HG03025 (cell line): ENCODE measurements at regions not wholly inside any gene's neighbourhood (a gene's known extent, or its start where the extent isn't known, plus 50 kb on each side); places are given as distances from the start of the nearest gene placed in this dataset.
"Not testable (repeated sequence)": the region's sequence is repeated elsewhere in the genome, so short reads cannot be mapped to it uniquely, and the experiment has no call there.

ENCODE experiments used
- ATAC-seq: cut with Tn5 transposase; IDR thresholded peaks from one replicate; pipeline ENCODE4 v1.9.1; 2021; ENCODE audit warnings: mild to moderate bottlenecking, moderate library complexity; ENCODE audit not compliant: unreplicated experiment, low FRiP score

- ATAC-seq, result no peak
Measured at GRCh38 chr13:64083396-64083795, 2667.7 kb upstream of the PCDH20 start.

GRCh38 chr13:64078480-64078936, 2662.9 kb upstream of the PCDH20 start:
- no peak for ATAC-seq

GRCh38 chr13:64078025-64078424, 2662.4 kb upstream of the PCDH20 start:
- no peak for ATAC-seq

GRCh38 chr13:64077132-64077835, 2661.6 kb upstream of the PCDH20 start:
- ATAC-seq, result not testable (repeated sequence)

GRCh38 chr13:64075543-64076271, 2660.1 kb upstream of the PCDH20 start:
- no peak for ATAC-seq

- ATAC-seq, result no peak
Measured at GRCh38 chr13:64074971-64075474, 2659.4 kb upstream of the PCDH20 start.

GRCh38 chr13:64073203-64073602, 2657.6 kb upstream of the PCDH20 start:
- ATAC-seq, result no peak

GRCh38 chr13:64071352-64071751, 2655.7 kb upstream of the PCDH20 start:
- ATAC-seq, result no peak

GRCh38 chr13:64069892-64070291, 2654.2 kb upstream of the PCDH20 start:
- no peak for ATAC-seq

GRCh38 chr13:64066711-64067110, 2651.1 kb upstream of the PCDH20 start:
- no peak for ATAC-seq

GRCh38 chr13:64061649-64062048, 2646.0 kb upstream of the PCDH20 start:
- ATAC-seq, result no peak

GRCh38 chr13:64057372-64058020, 2641.8 kb upstream of the PCDH20 start:
- ATAC-seq, result no peak

- ATAC-seq, result no peak
Measured at GRCh38 chr13:64054321-64054720, 2638.7 kb upstream of the PCDH20 start.

GRCh38 chr13:64052521-64052920, 2636.9 kb upstream of the PCDH20 start:
- ATAC-seq, result no peak

- ATAC-seq, result no peak
Measured at GRCh38 chr13:64051278-64051677, 2635.6 kb upstream of the PCDH20 start.

GRCh38 chr13:64041296-64041695, 2625.6 kb upstream of the PCDH20 start:
- ATAC-seq, result no peak

GRCh38 chr13:64033921-64034320, 2618.3 kb upstream of the PCDH20 start:
- ATAC-seq, result no peak

- no peak for ATAC-seq
Measured at GRCh38 chr13:64029343-64030093, 2613.9 kb upstream of the PCDH20 start.

GRCh38 chr13:64028551-64028950, 2612.9 kb upstream of the PCDH20 start:
- ATAC-seq, result no peak

GRCh38 chr13:64020126-64020525, 2604.5 kb upstream of the PCDH20 start:
- ATAC-seq, result no peak

- no peak for ATAC-seq
Measured at GRCh38 chr13:64007339-64007738, 2591.7 kb upstream of the PCDH20 start.
